DMS53 (cell line): ENCODE measurements at regions not wholly inside any gene's neighbourhood (a gene's known extent, or its start where the extent isn't known, plus 50 kb on each side); places are given as distances from the start of the nearest gene placed in this dataset.
A peak's percentile ranks its signal among the peaks of the same experiment; 100 is the strongest.

Experiments
- DNase-seq: peaks from one replicate; lab custom pipeline; 2025; lab: John Stamatoyannopoulos, UW

DNA sequence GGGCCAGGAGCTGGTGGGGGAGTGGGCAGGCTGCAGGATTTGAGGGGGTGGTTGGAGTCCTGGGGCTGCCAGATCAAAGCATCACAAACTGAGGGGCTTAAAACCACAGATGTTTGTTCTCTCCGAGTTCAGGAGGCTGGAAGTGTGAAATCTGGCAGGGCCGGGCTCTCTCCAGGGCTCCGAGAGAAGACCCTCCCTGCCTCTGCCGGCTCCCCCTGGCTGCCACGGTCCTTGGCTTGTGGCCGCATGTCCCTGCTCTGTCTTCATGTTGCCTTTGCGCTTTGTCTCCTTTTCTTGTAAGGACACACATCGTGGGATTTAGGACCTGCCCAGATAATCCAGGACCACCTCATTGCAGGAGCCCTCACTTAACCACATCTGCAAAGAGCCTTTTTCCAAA is 139.8 kb upstream of the GSE1 start:
- DNase-seq, result no peak

DNA sequence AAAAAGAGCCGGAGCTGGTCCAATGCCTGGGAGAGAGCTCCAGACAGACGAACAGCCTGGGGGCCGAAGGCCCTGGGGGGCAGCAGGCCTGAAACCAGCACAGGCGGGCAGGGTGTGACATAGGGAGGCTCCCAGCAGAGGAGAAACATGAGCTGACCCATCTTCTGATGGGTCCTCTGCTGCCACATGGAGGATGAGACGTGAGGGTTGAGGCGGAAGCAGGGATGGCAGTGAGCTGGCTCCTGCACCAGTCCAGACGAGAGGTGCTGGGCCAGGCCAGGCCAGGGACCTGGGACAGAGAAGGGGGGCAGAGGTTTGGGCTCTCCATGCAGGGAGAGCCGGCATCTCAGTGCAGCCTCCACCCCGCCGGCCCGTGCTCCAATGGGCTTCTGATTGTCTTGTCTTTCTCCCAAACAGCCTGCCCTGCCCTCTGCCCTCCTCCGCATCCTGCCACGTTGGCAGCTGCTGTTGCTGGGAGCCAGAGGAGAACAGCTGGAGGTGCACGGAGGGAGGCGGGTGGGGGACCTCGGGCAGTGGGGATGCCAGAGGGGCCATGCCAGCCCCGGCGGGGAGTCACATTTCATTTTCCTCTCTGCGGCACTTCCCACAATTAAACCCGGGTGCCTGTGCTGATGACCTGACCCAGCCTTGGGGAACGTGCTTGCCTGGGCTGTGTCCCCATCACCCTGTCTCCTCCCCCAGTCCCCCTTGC is 139.1 kb upstream of the GSE1 start:
- peak; percentile 31 for DNase-seq

DNA sequence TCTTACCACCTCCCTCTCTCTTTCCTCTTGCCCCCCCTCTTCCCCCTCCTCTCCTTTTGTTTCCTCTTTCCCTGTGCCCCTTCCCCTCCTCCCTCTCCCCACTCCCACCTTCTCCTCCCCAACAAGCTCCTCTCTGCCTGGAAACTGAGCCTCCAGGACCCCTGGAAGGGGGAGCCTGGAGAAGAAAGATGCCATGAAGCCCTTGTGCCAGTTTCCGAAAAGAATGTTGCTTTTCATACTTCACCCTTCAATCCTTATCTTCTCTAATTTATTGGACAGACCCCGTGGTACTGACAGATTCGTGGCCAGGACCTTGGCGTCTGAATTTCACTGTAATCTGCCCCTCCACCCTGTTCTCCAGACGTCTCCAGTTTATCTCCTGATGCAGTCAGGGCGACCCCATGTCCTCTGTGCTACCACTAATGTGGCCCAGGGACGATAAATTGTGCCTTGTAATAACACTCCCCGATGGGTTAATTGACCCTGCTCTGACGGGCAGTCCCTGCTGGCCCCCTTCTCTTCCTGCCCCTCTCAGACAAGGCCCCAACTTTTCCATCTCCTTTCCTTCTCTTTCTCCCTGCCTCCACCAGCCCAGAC is 138.4 kb upstream of the GSE1 start:
- no peak for DNase-seq

DNA sequence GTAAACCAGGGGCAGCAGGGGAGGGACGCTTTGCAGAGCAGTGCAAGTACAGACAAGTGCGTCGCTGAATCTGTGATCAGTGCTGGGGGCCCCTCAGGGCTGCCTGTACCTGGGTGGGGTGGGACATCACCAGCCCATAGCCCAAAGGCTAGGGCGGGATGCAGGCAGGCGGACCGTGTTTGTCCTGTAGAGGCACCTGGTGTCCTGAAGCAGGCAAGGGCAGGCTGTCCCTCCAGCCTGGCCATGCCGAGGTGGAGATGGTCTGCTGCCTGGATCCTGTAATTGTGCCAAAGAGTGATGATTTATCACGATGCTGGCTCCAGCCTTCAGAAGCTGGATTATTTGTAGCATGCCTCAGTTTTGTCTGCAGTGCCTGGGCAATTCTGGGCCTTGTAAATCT is 137.9 kb upstream of the GSE1 start:
- no peak for DNase-seq

DNA sequence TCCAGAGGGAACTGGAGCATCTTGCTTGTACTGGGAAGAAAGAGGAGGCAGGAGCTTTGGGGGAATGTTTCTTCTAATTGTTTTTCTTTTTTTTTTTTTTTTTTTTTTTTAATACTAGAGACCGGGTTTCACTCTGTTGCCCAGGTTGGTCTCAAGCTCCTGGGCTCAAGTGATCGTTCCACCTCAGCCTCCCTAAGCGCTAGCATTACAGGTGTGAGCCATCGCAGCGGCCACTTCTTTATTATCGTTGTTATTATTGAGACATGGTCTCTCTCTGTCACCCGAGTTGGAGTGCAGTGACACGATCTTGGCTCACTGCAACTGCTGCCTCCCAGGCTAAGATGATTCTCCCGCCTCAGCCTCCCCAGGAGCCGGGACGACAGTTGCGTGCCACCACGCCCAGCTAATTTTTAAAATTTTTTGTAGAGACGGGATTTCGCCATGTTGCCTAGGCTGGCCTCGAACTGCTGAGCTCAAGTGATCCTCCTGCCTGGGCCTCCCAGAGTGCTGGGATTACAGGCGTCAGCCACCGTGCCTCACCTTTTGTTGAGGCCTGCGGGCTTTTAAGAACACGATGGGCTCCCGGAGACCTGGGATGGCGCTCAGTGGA is 137.3 kb upstream of the GSE1 start:
- no peak for DNase-seq

DNA sequence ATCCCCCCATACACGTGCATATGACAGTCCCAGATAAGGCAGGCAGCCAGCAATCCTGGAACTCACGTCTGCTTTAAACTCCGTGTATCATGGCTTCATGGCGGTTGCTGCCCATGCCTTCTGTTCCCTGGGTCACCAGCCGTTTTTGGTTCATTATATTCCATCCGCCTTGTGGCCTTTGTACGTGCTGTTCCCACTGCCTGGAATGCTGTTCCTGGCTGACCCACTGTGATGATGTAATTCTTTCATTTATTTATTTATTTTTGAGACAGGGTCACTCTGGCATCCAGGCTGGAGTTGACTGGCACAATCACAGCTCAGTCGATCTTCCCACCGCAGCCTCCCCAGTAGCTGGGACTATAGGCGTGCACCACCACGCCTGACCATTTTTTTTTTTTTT is 136.7 kb upstream of the GSE1 start:
- no peak for DNase-seq

DNA sequence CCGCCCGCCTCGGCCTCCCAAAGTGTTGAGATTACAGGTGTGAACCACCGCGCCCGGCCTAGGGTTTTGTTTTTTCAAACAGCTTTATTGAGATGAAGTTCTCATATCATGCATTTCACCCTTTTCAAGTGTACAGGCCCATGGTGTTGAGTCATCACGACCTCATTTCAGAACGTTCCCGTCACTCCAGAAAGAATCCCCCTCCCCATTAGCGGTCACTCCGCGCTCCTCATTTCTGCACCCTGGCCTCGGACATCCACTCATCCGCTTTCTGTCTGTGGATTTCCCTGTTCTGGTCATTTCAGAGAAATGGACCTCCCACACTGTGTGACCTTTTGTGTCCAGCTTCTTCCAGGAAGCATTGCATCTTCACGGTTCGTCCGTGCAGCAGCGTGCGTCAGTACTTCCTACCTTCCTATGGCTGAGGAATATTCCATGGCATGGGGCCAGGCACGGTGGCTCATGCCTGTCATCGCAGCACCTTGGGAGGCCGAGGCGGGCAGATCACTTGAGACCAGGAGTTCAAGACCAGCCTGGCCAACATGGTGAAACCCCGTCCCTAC is 135.2 kb upstream of the GSE1 start:
- peak; percentile 25 for DNase-seq

DNA sequence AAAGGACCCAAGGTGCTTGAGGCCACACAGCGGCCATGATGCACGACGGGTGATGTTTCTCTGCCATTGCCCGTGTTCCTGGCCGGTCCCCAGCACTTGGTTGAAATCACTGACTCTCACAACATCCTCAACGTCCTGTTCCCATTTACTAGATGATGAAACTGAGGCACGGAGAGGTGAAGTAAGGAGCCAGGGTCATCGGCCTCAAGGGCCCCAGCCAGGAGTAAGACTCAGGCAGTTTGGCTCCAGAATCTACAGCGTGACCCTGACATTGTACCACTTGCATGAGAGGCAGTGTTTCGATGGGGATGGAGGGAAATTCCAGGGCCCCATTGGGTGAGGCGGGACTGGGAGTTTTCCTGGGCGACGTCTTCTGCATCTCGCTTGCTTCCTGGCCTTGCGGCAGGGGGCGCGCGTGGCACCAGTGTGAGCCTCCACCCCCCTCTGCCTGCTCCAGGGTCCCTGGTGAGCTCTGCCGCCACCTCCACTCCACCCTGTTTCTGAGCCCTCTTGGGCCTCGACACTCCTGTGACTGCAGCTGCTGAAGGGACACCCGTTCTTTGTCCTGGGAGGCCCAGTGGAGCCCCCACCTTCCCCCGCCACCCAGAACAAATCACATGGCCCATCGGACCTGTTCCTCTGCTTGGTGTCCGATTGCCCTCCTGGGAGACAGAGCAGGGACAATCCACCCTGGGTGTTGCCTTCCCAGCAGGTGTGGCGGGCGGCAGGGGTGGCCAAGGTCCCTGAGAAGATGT is 133.0 kb upstream of the GSE1 start:
- DNase-seq, result peak; percentile 85

DNA sequence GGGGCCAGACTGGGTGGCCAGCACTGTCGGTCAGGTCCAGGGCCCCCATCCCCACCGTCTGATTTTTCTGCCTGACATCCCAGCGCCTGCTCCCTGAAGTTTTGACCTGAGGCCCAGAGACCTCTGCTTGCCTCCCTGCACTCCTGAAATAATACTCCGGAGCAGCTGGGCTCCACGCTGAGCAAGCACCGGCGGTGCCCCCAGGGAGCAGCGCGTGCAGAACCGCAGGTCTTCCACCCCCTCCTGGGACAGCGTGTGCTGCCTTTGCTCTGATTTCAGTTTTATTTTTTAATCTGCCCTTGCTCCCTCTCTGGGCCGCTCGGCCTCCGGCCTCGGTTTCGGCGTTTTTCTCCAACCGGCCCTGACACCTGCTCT is 132.4 kb upstream of the GSE1 start:
- DNase-seq, result peak; percentile 71

DNA sequence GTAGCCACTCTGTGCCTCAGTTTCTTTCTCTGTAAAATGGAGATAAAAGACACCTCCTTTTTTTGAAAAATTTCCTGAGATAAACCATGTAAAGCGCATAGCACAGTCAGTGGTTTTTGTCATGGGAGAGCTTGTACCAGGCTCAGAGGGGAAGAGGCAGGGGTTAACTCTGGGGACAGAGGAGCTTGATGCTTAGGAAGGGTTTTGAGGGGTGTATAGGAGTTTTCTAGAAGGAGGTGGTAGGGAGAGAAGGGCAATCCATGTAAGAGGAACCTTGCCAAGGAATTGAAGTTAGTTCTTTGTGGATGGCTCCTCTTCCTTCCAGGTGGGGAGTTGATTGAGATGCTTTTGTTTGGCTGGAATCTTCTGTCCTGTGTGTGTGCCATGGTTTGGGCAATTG is 131.9 kb upstream of the GSE1 start:
- DNase-seq, result no peak

DNA sequence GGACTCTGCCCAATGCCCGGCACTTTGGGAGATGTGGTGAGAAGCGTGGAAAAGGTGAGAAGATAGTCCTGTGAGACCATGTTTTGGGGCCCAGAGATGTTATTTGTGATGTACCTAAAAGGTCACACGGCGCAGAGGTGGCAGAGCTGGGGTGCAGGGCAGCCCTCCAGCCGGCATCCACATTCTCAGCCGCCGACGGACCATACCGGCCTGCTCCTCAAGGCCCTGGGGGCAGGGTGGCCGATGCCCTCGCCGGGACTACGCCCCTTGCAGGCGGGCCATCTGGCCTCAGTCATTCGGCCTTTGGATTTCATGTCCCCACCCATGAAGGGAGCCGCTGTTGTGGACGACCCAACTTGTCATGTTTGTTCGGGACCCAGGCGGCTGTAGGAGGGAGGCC is 131.4 kb upstream of the GSE1 start:
- no peak for DNase-seq

DNA sequence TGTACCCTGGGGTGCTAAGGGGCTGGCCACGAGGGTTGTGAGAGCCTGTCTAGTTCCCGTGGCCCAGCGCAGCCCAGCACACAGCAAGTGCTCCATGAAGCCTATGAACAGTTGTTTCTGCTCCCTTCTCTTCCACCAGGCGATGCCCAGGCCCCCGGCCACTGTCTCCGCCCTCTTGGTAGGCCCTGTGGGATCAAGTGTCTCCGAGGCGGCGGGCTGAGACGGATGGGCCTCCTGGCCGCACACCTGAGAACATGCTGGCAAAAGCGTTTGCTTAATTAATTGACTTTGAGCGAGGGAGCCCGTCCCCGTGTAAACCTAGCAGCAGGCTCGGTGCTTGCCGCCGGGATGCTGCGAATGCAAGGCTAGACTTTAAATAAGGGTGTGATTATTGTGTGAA is 129.7 kb upstream of the GSE1 start:
- peak; percentile 92 for DNase-seq

DNA sequence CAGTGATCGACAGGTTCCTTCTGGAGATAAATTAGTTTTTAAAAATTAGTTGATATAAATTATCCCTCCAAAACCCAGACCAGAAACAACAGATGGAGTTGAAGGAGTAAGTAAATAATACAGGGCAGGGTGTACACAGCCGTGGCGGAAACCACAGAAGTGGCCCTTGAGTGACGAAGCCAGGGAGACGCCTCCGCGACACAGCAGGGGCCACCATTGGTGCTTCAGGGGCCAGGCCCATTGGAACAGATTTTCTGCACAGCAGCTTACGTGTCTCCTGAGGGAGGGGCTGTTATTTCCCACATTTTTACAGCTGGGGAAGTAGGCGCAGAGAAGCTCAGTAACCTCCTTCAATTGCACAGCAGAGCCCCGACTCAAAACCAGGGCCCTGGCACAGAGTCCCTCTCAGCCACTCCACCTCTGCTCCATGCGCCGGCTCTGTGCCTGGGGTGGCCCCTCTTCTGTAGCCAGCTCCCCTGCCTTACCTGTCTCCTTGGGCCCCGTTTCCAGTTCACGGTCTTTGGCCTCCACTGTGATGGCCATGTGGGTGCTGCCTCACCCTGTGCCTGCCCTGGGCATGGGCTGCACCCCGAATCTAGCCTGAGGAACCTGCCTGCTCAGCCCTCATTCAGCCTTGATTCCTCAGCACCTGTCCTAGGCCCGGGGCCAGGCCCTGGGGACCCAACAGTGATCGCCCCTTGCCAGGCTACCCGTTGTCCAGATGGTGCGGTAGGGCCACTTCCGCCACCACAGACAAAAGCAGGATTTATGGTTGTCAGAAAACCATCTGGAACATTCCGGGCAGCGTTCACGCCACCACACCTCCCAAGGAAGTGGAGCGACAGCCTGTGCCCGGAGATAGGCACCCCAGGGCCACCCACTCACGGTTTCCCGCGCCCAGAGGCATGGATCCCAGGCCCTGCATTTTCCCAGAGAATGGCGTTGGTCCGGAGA is 128.5 kb upstream of the GSE1 start:
- peak; percentile 98 for DNase-seq

DNA sequence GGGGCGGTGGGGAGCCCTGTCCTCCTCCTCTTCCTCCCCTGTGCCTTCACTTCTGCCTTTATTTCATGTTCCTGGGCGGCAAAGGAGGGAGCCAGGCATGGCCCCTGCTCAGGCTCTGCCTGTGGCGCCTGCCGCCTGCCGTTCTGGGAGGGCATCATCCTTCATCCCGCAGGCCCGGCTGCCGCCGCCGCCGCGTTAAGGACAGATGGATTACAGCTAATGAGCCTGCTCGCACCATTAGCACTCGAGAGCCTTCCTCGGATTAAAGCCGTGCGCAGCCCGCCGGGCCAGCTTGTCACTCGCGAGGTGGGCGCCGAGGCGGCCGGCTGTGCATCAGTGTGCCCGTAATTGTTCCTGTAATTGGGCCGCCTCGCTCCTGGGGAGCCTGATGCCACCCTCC is 127.7 kb upstream of the GSE1 start:
- DNase-seq, result peak; percentile 32

DNA sequence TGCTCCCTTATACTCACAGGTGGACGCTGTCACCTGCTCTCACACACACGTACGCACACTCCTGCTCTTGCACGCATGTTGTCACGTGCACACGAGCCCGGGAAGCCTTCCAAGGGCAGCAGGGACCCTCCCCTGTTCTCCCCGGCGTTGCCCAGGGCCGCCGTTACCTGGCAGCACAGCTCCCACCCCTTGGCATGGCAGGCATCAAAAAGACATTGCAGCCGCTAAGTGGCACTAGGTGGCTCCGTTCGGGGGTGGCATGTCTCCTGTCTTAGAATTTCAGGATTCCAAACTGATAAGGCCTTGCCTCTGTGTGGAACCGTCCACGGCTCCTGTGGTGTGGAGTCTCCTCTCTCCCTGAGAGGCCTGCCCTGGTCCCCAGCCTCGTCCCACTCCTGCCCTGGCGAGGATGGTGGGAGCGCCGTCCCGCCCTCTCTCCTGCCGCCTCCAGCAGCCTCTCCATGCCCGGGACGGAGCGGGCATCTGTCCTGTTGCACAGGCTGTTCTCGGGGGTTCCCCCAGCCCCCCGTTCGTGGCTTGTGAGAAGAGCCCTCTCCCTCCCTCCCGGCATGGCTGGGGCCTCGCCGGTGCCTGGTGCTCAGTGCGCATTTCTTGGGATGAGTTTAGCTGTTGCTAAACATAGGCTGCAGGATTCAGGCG is 126.7 kb upstream of the GSE1 start:
- DNase-seq, result no peak

DNA sequence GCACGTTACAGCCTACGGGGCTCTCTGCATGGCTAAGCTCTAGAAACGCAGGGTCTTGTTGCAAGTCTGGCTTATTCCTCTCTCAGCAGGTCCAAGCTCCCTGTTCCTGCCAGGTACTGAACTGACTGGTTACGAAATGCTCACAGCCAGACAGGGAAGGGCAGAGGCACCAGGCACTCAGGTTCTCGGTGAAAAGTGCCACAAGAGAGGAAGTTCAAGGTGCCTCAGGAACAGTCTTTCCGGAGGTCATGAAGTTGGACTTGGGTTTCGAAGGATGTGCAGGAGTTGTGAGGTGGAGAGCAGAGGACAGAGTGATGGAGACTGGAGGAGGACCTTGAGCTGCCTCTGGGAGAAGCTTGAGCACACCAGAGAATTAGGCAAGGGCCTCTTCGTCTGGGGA is 124.7 kb upstream of the GSE1 start:
- DNase-seq, result no peak

DNA sequence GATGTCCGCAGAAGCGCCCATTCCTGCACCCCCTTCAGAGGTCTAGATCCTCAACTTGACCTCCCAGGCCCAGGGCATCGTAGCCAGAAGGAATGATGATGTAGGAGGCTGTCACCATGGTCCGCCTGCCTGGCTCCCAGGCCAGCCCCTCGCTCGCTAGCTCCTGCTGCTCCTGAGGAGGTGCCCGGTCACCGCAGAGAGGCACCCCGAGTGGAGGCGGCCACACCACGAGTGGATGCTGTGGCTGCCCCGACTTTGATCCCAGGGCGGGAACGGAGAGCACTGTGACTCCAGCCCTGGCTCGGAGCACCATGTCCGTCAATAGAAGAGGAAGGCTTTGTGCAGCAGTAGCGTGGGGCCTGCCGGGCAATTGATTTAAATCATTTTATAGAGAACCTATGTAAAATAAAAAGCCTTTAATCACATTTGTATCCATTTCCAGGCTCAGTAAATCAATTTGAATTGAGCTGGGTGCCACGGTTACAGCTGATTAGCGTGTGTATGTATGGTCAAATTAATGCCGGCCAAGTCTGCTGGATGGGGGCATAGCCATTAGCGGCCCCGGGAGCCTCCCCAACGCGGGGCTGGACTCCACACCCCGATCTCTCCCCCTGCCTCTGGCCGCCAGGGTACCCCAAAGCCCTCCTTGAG is 122.6 kb upstream of the GSE1 start:
- no peak for DNase-seq

DNA sequence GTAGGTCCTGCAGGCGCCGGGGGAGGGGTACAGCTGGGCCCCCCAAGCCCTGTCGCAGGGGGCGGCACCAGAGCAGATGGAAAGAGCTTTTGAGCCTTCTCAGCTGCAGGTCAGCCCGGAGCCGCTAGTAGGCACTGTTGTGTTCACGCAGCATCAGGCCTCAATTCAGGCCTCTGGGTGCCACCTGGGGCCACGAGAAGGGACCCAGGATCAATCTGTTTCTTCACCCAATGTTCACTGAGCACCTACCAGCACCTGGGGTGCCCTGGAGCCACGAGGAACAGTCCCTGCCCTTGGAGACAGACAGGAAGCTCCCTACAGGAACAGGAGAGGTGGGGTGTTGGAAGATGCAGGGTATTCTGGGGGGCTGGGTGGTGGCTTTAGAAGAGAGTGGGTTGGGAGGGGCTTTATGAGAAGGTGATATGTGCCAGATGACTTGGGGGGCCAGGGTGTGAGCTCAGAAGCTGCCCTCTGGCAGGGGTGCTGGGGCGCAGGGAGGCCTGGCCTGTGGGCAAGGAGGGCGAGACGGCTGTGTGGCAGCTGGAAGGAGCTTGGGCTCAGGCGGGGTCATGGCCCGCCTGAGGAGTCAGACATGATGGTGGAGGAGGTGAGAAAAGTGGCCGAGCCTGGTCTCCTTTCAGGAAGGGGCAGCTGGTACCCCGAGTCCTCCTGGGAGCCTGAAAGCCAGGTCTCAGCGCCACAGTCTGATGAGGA is 121.9 kb upstream of the GSE1 start:
- DNase-seq, result peak; percentile 15

DNA sequence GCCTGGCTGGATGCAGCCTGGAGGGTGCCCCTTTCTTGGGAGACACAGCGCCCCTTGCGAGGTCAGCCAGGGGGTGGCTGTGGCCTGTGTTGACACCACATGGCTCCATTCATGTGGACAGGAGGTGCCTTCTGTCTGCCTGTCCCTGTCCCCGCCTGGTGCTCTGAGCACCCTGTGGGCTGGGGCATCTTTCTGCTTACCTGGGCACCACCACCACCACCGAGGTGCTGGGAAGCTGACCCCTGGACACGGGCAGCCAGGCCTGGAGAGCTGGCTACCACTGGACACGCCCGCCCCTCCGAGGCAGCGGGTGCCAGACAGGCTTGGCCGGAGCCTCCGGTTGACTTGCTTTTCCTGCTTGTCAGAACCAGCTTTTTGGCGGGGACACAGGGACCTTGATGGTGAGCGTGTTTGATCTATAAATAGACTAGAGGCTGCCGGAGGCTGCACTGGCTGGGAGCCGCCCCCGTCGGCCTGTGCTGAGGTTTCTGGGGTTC is 121.3 kb upstream of the GSE1 start:
- DNase-seq, result no peak
